Uterus (tissue), 2 donors: ENCODE measurements at regions not wholly inside any gene's neighbourhood (a gene's known extent, or its start where the extent isn't known, plus 50 kb on each side); places are given as distances from the start of the nearest gene placed in this dataset.

Experiments
- POLR2A ChIP-seq, 2 donors: fragments of 450-650 bp; IDR thresholded peaks; one replicate each; pipeline ENCODE4 v1.6.1; 2016; ENCODE audit warnings: antibody characterized with exemption in 2 of 2, mild to moderate bottlenecking in 1 of 2, moderate library complexity in 1 of 2
- TF ChIP-seq, protein P1 (sequence below), 4 experiments: fragments of 200-600 bp in 2 of 4; fragments of 450-650 bp in 2 of 4; sonication (generic) in 2 of 4; IDR thresholded peaks; one replicate each; pipeline ENCODE4 v1.5.1; 2016 to 2019; ENCODE audit warnings: antibody characterized with exemption in 4 of 4, mild to moderate bottlenecking in 2 of 4, moderate library complexity in 1 of 4

- TF ChIP-seq, protein P1, sequence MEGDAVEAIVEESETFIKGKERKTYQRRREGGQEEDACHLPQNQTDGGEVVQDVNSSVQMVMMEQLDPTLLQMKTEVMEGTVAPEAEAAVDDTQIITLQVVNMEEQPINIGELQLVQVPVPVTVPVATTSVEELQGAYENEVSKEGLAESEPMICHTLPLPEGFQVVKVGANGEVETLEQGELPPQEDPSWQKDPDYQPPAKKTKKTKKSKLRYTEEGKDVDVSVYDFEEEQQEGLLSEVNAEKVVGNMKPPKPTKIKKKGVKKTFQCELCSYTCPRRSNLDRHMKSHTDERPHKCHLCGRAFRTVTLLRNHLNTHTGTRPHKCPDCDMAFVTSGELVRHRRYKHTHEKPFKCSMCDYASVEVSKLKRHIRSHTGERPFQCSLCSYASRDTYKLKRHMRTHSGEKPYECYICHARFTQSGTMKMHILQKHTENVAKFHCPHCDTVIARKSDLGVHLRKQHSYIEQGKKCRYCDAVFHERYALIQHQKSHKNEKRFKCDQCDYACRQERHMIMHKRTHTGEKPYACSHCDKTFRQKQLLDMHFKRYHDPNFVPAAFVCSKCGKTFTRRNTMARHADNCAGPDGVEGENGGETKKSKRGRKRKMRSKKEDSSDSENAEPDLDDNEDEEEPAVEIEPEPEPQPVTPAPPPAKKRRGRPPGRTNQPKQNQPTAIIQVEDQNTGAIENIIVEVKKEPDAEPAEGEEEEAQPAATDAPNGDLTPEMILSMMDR (IDR thresholded peaks at IDR 0.05), result no peak
- no peak for TF ChIP-seq POLR2A (IDR thresholded peaks at IDR 0.05)
Measured at GRCh38 chr1:105485207-105485606, 1571.3 kb upstream of the PRMT6 start.
